Adrenal gland (tissue), 9 donors: ENCODE measurements at regions not wholly inside any gene's neighbourhood (a gene's known extent, or its start where the extent isn't known, plus 50 kb on each side); places are given as distances from the start of the nearest gene placed in this dataset.

Source experiments
- DNase-seq, 7 donors: peaks; one replicate each; pipeline ENCODE4 v3.0.0-alpha.2; 2019 to 2020
- H3K27ac ChIP-seq, 5 donors: fragments of 200-600 bp; sonication (generic) in 4 of 5; 1 replicate in 3 of 5; 2 replicates in 2 of 5; pipeline versions ENCODE4 v1.5.1 to v1.8.0; 2016 to 2020; ENCODE audit warnings: mild to moderate bottlenecking in 1 of 5
- H3K27me3 ChIP-seq: fragments of 200-600 bp; 2 replicates; pipeline ENCODE4 v1.8.0; 2021
- H3K36me3 ChIP-seq, 2 donors: fragments of 200-600 bp; replicated peaks in 1 of 2; 1 replicate in 1 of 2; 2 replicates in 1 of 2; pipeline versions ENCODE4 v1.5.1 to v1.8.0; 2018 to 2022
- H3K4me1 ChIP-seq, 2 donors: fragments of 200-600 bp; replicated peaks in 1 of 2; 1 replicate in 1 of 2; 2 replicates in 1 of 2; pipeline versions ENCODE4 v1.5.1 to v1.8.0; 2018 to 2021
- H3K4me3 ChIP-seq, 4 donors: fragments of 200-600 bp; sonication (generic) in 3 of 4; one replicate each; pipeline ENCODE4 v1.5.1; 2016 to 2018
- H3K9me3 ChIP-seq, 3 donors: fragments of 200-600 bp; sonication (generic) in 1 of 3; replicated peaks in 1 of 3; 1 replicate in 2 of 3; 2 replicates in 1 of 3; pipeline versions ENCODE4 v1.5.1 to v1.8.0; 2016 to 2021
- POLR2A ChIP-seq, 2 donors: fragments of 450-650 bp; IDR thresholded peaks; one replicate each; pipeline ENCODE4 v1.6.1; 2017; ENCODE audit warnings: antibody characterized with exemption in 2 of 2, mild to moderate bottlenecking in 2 of 2, moderate library complexity in 1 of 2
- WGBS, 4 donors: extraction: QIAGEN DNeasy Blood & Tissue Kit in 2 of 4; methylation state at CpG; one replicate each; pipeline versions ENCODE4 v1.1.5 to v1.1.7; 2013 to 2017; 5-methylcytosine and 5-hydroxymethylcytosine counted together
- intact Hi-C, 2 donors: fragments of 100-400 bp; cut with DNase I; formaldehyde crosslinking; loops; one replicate each; pipeline versions ENCODE4 v1.14.1 to v1.15.0; 2022 to 2023
- TF ChIP-seq, protein P1 (sequence below), 6 experiments: fragments of 450-650 bp in 4 of 6; fragments of 200-600 bp in 2 of 6; sonication (generic) in 1 of 6; IDR thresholded peaks; 1 replicate in 5 of 6; 2 replicates in 1 of 6; pipeline versions ENCODE4 v1.5.1 to v1.8.0; 2016 to 2021; ENCODE audit warnings: antibody characterized with exemption in 6 of 6, mild to moderate bottlenecking in 2 of 6, moderate library complexity in 1 of 6
- donor health status: healthy with polysubstance abuse.
- donor health status: Bipolar disorder and iron deficiency.
- donor health status: DM: yes; HTN: yes; CAD: no.
- donor health status: DM: no; HTN: no; CAD: no.
- donor health status: DM: no; HTN: no; CAD: no.

DNA sequence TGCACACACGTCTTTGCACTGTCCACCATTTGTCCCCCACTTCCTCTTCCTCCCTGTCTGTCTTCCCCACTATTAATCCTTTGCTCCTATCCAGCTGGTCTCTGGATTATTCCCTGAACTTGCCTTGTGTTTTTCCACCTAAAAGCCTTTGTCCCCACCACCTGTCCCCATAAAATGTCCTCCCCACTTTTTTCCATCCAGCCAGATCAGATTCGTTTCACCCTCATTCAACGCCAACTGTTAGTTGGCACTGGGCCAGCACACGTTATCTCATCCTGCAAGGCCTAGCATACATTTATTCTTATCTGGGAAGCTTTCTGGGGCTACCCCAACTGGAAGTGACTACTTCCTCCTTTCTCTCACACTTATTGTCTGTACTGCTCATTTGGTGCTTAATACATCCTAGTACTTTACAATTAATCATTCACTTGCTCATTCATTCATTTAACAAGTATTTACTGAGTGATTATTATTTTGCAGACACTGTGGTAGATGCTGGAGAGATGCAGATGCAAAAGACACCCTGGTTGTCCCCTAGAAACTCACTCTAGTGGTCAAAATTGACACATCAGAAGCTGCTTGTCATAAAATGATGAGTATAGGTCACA, 96.2 kb downstream of the RASSF10 start:
- H3K27ac ChIP-seq: no peak overlapping the region
- no peaks in the 10 kb centered on the region for H3K36me3 ChIP-seq
- H3K4me3 ChIP-seq: no peak overlapping the region
- H3K27me3 ChIP-seq: no peaks in the 10 kb centered on the region
- no peaks in the 10 kb centered on the region for H3K4me1 ChIP-seq
- DNase-seq: peak in 3 of 7 donors; percentile 21 to 25 (median 22)
- TF ChIP-seq, protein P1, sequence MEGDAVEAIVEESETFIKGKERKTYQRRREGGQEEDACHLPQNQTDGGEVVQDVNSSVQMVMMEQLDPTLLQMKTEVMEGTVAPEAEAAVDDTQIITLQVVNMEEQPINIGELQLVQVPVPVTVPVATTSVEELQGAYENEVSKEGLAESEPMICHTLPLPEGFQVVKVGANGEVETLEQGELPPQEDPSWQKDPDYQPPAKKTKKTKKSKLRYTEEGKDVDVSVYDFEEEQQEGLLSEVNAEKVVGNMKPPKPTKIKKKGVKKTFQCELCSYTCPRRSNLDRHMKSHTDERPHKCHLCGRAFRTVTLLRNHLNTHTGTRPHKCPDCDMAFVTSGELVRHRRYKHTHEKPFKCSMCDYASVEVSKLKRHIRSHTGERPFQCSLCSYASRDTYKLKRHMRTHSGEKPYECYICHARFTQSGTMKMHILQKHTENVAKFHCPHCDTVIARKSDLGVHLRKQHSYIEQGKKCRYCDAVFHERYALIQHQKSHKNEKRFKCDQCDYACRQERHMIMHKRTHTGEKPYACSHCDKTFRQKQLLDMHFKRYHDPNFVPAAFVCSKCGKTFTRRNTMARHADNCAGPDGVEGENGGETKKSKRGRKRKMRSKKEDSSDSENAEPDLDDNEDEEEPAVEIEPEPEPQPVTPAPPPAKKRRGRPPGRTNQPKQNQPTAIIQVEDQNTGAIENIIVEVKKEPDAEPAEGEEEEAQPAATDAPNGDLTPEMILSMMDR (IDR thresholded peaks at IDR 0.05): no peak
- TF ChIP-seq POLR2A (IDR thresholded peaks at IDR 0.05): no peak
- H3K9me3 ChIP-seq: no peaks in the 10 kb centered on the region
- intact Hi-C loops: no loop called here
- 13 to 22% (median 18%) methylated on average over 4 of the region's 4 CpGs for WGBS, 4 donors

DNA sequence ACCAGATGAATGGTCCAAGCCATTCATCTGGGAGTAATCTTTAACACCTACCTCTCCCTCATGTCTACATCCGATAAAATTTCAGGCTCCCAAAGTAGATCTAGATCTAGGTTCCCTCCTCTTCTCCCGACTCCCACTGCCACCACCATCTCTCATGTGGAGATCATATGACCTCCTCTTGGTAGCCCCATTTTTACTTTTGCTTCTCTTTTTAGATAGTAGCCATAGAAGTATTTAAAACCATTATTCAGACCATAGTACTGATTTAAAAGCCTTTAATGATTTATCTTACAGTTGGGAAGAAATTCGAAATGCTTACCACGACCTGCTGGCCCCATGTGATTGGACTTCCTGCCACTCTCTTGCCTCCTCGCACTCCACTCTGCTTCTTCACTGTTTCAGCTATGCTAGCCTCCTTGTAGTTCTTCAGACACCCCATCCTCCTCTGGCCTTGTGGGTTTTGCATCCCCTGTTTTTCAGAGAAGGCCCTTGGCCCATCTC, 98.5 kb downstream of the RASSF10 start:
- Histone ChIP-seq H3K9me3 (no peaks in the 10 kb centered on the region), H3K27ac (no peak overlapping the region), H3K36me3 (no peaks in the 10 kb centered on the region), H3K4me1 (no peaks in the 10 kb centered on the region), H3K27me3 (no peaks in the 10 kb centered on the region), H3K4me3 (no peak overlapping the region)
- intact Hi-C loops: no loop called here
- no peak for TF ChIP-seq POLR2A (IDR thresholded peaks at IDR 0.05)
- TF ChIP-seq, protein P1 (IDR thresholded peaks at IDR 0.05): no peak
- no peak for DNase-seq
- WGBS, 4 donors: 71 to 83% (median 74%) methylated on average over 5 of the region's 5 CpGs

DNA sequence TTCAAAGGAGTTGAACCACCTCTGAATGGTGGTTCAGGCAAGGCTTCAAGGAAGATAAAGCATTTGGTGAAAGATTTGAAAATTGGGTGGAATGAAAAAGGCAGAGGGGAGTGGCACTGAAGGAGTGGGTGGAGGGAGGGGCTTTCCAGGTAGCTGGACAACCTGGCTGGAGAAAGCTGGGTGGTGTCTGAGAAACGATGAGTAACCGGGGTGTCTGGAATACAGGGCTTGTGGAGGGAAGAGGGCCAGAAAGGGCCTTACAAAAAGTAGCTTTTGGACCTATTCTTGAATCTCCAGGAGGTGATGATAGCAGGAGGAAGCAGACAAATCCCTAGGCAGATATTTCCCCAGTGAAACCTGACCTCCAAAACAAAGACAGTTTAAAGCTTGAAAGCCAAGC, 99.3 kb downstream of the RASSF10 start:
- DNase-seq: no peak
- H3K27me3 ChIP-seq: no peaks in the 10 kb centered on the region
- no peaks in the 10 kb centered on the region for H3K9me3 ChIP-seq
- H3K4me1 ChIP-seq: no peaks in the 10 kb centered on the region
- TF ChIP-seq, protein P1 (IDR thresholded peaks at IDR 0.05): no peak
- TF ChIP-seq POLR2A (IDR thresholded peaks at IDR 0.05): no peak
- H3K27ac ChIP-seq: no peak overlapping the region
- 89 to 95% (median 93%) methylated on average over 2 of the region's 2 CpGs for WGBS, 4 donors
- no peaks in the 10 kb centered on the region for H3K36me3 ChIP-seq
- H3K4me3 ChIP-seq: no peak overlapping the region
- intact Hi-C loops: no loop called here

DNA sequence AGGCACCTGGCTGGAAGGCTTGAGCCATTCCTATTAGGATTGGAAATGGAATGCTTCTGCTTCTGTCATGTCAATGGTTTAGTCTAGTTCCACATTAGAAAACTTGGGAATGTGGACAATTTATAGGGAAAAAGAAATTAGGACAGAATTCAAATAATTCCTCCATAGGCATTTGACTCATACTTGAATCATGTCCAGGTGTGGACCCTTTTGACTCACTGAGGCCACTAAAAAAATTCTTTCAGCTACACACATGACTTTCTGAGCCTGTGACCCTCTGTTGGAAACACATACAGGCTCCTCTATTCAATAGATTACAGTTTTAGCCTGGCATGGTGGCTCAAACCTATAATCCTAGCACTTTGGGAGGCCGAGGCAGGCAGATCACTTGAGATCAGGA, 100.5 kb downstream of the RASSF10 start:
- H3K36me3 ChIP-seq: no peaks in the 10 kb centered on the region
- TF ChIP-seq, protein P1 (IDR thresholded peaks at IDR 0.05): no peak
- TF ChIP-seq POLR2A (IDR thresholded peaks at IDR 0.05): no peak
- no peak for DNase-seq
- intact Hi-C loops: no loop called here
- no peak overlapping the region for H3K4me3 ChIP-seq
- H3K27ac ChIP-seq: no peak overlapping the region
- WGBS, 4 donors: 90 to 100% (median 97%) methylated on average over 1 of the region's 1 CpG
- no peaks in the 10 kb centered on the region for H3K4me1 ChIP-seq
- H3K9me3 ChIP-seq: no peaks in the 10 kb centered on the region
- no peaks in the 10 kb centered on the region for H3K27me3 ChIP-seq
